Testis (tissue), 2 donors: ENCODE measurements at regions not wholly inside any gene's neighbourhood (a gene's known extent, or its start where the extent isn't known, plus 50 kb on each side); places are given as distances from the start of the nearest gene placed in this dataset.

Experiments used
- POLR2A ChIP-seq: fragments of 450-650 bp; IDR thresholded peaks from one replicate; pipeline ENCODE4 v1.6.1; 2017; ENCODE audit warnings: antibody characterized with exemption, mild to moderate bottlenecking, moderate library complexity
- TF ChIP-seq, protein P1 (sequence below), 3 experiments: fragments of 450-650 bp in 2 of 3; fragments of 200-600 bp in 1 of 3; sonication (generic) in 1 of 3; IDR thresholded peaks; one replicate each; pipeline ENCODE4 v1.5.1; 2016 to 2019; ENCODE audit warnings: antibody characterized with exemption in 3 of 3, mild to moderate bottlenecking in 2 of 3, moderate library complexity in 1 of 3

- TF ChIP-seq, protein P1, sequence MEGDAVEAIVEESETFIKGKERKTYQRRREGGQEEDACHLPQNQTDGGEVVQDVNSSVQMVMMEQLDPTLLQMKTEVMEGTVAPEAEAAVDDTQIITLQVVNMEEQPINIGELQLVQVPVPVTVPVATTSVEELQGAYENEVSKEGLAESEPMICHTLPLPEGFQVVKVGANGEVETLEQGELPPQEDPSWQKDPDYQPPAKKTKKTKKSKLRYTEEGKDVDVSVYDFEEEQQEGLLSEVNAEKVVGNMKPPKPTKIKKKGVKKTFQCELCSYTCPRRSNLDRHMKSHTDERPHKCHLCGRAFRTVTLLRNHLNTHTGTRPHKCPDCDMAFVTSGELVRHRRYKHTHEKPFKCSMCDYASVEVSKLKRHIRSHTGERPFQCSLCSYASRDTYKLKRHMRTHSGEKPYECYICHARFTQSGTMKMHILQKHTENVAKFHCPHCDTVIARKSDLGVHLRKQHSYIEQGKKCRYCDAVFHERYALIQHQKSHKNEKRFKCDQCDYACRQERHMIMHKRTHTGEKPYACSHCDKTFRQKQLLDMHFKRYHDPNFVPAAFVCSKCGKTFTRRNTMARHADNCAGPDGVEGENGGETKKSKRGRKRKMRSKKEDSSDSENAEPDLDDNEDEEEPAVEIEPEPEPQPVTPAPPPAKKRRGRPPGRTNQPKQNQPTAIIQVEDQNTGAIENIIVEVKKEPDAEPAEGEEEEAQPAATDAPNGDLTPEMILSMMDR (IDR thresholded peaks at IDR 0.05), result no peak
- TF ChIP-seq POLR2A, result no peak
Measured at GRCh38 chr12:90653040-90653439, 301.9 kb downstream of the CCER1 start.
